ENCODE measurements at regions not wholly inside any gene's neighbourhood (a gene's known extent, or its start where the extent isn't known, plus 50 kb on each side); places are given as distances from the start of the nearest gene placed in this dataset.

- peak; percentile 81 for DNase-seq (ENCODE audit: low read depth)
Observed at GRCh38 chr12:58529114-58529665, 391.1 kb downstream of the LRIG3 start.

- peak; percentile 95 for DNase-seq (ENCODE audit: low read depth)
Observed at GRCh38 chr12:58529897-58530741, 390.2 kb downstream of the LRIG3 start.

DNA sequence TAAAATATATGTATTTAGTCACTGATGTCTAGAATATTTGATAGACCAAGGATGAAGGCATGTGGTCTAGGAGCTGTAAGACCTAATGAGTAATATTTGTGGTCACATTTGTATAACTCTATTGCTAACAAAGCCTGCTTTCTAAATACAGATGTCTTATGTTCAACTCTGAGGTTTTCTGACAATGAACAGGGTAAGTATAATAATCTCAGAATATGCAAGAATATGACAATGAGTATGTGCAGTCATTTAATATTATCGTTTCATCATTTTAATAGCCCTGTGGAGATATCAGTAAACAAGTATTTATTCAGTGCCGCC, 389.6 kb downstream of the LRIG3 start:
- peak; percentile 77 for DNase-seq (ENCODE audit: low read depth)

DNA sequence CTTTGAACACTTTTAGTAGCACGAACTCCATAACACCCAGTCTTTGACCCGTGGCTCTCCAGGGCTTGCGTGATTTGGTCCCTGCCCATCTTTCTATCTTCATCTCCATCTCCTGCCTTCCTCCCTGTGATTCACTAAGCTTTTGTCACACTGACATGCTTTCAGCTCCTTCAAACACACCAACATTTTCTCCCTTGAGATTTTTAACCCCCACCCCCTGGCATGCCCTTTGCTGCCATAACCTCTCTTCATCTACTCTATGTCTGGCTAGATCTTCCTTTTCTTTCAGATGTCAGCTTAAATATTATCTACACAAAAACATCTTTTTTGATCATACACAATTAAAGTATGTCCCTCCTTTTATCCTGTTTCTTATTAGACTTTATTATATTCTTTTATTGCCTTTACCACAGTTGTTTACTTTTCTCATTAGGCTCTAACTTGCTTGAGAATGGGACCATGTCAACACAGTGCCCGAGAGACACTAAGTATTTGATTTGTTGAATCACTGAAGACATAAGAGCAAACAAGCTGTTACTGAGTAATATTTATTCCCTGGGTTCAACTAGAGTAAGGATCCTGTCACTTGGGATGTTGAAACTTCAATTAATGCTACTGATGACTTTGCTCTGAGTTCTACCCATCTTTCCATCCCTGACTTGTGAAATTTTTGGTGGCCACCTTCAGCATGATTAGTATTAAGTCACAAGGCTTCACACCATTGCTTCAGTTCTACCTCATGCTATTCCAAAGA, 387.3 kb downstream of the LRIG3 start:
- DNase-seq (ENCODE audit: low read depth) = no peak

DNA sequence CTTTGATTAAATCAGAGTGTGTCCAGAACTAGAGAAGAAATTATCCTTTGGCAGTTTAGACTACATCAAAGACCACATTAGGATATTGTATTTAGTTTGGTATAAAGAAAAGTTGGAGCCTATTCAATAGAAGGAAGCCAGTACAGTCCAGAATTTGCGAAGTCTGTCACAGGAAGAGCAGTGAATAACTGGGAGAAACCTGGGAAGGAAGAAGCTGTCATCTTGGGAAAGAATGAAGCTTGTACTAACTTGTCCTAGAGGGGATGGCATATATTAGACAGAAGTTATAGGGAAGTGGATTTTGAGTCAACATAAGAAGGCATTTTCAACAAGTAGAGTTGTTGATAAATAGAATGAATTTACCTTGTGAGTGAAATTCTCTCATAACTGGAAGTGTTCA, 386.7 kb downstream of the LRIG3 start:
- no peak for DNase-seq (ENCODE audit: low read depth)

- peak; percentile 63 for DNase-seq (ENCODE audit: low read depth)
Observed at GRCh38 chr12:58537278-58537677, 383.0 kb downstream of the LRIG3 start.

GRCh38 chr12:58539295-58539694, 381.0 kb downstream of the LRIG3 start:
- no peak for DNase-seq (ENCODE audit: low read depth)

- DNase-seq (ENCODE audit: low read depth) = peak; percentile 85
Observed at GRCh38 chr12:58540480-58541299, 379.6 kb downstream of the LRIG3 start.

DNA sequence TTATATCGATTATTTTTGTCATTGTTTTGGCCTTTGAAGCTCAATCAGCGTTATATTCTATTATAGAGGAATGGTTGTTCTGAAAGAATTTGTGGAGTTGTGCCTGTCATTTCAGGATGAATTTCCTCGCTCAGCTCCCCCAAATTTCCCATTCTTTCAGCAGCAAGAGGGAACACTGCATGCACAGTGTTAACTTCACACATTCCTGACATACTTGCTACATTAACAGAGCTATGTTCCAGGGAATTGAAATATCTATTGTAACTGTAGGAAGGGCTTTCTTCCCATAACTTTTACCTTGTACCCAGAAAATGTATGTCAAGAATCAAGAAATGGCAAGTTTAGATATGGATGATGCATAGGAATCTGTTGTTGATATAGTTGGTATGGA, 379.0 kb downstream of the LRIG3 start:
- DNase-seq (ENCODE audit: low read depth) = peak; percentile 26

GRCh38 chr12:58544281-58544680, 376.0 kb downstream of the LRIG3 start:
- no peak for DNase-seq (ENCODE audit: low read depth)

DNA sequence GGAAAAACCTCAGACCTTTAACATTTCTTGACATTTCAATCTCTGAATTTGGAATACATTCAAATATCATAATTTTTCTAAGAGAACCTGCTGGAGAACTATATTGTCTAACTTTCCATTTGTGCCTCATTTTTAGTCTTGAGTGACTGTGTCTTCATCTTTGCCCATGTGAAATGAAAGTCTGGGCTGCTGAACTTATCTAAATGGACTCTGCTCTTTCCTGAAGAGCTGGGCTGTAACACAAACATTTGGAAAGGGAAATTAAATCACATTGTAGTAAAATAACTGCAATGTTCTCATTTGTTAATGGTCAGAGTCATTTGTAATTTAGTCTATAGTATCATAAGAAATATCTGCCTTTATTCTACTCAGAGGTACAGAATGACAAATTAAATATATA, 373.1 kb downstream of the LRIG3 start:
- DNase-seq (ENCODE audit: low read depth) = no peak

- no peak for DNase-seq (ENCODE audit: low read depth)
Observed at GRCh38 chr12:58548801-58549200, 371.5 kb downstream of the LRIG3 start.

- no peak for DNase-seq (ENCODE audit: low read depth)
Observed at GRCh38 chr12:58554522-58555157, 365.7 kb downstream of the LRIG3 start.

DNA sequence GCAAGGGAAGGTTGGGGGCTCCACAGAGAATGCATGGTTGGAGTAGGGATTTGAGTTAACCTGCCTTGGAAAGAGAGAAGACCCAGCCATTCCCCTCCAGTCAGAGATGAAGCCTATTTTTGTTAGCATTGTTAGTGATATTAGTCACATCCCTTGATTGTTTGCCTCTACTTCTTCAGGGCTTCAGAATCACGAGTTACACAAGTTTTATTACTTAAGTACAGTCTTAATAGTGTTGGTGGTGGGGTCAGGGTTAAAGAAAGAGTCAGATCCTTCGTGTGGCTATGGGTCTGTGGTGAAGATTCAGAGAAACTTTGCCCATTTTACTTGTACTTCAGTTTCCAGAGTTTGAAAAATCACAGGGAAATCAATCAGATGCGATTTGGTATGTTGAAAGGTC, 363.1 kb downstream of the LRIG3 start:
- DNase-seq (ENCODE audit: low read depth) = peak; percentile 90

DNA sequence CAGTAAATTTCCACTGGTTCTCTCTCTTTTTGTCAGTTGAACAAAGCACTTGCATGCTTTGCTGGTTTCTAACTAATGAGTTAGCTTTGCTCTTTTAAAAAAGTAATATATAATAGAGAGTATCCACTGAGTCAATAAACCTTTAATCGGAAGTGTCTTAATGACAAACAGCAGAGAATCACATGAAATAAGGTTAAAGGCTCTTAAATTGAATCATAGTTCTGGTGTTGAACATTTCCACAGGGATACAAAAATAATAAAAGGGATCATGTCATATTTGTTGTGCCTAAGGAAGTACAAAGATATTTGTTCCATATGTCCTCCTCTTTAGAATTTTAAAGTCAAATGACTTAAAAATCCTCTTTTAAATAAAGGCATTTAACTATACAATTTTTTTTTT, 362.6 kb downstream of the LRIG3 start:
- no peak for DNase-seq (ENCODE audit: low read depth)

GRCh38 chr12:58563621-58564020, 356.7 kb downstream of the LRIG3 start:
- DNase-seq (ENCODE audit: low read depth) = peak; percentile 18

DNA sequence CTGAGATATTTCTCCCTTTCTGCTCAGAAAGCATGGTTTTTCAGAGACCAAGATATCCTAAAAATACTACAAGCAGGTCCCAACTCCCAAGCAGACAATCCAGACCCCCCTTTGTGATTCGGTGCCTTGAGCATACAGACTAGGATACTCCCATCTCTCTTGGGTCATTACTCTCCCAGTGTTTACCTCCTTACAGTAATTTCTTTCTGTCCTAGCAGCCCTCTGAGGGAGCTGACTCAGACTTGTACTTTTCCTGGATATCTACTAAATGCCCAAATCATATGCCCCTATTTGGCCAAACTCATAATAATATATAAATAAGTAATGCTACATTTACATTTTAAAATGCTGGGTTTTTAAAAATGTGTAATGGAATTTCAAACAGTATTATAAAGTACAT, 355.6 kb downstream of the LRIG3 start:
- peak; percentile 55 for DNase-seq (ENCODE audit: low read depth)

DNA sequence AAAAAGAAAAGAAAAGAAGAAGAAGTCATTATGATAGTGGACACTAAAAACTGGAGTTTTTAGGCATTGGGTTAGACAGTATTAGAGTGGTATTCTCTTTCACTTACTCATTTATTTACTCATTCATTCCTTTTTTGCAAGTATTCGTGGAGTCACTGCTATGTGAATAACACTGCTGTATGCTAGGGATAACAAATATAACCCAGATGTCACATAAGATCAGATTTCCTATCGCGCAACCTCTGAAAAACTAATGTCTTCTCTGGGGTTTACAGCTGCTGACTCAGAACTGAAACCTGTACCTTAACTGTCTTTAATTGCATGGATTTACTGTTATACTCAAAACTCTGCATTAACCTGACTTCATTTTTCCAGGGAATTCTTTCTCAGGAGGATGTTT, 353.7 kb downstream of the LRIG3 start:
- peak; percentile 87 for DNase-seq (ENCODE audit: low read depth)

GRCh38 chr12:58567189-58567588, 353.1 kb downstream of the LRIG3 start:
- no peak for DNase-seq (ENCODE audit: low read depth)

GRCh38 chr12:58570411-58570810, 349.9 kb downstream of the LRIG3 start:
- DNase-seq (ENCODE audit: low read depth) = no peak

DNA sequence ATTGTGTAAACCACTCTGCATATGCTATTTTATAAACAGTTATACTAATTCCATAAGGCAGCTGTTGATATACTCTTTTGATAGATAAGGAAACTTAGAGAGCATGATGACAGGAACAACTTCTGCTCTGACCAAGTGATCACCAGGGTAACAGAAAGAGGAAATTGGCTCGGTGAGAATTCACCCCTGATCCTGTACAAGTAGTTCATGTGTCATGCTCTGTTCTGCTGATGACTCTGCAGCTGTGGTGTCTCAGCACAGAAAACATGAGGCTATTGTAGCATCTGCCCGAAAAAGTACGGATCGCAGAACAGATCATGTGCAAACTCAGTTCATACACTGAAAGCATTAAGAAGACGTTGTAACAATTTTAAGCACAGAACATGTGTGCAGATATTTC, 345.0 kb downstream of the LRIG3 start:
- peak; percentile 40 for DNase-seq (ENCODE audit: low read depth)

- no peak for DNase-seq (ENCODE audit: low read depth)
Observed at GRCh38 chr12:58576081-58576480, 344.2 kb downstream of the LRIG3 start.
